ENCODE measurements at regions not wholly inside any gene's neighbourhood (a gene's known extent, or its start where the extent isn't known, plus 50 kb on each side); places are given as distances from the start of the nearest gene placed in this dataset.

- TF ChIP-seq POLR2AphosphoS5 (IDR thresholded peaks at IDR 0.05; ENCODE audit: low read depth) (no peak), CTCF (IDR thresholded peaks at IDR 0.05; ENCODE audit: insufficient read depth, low read length) (no peak), REST (IDR thresholded peaks at IDR 0.05; ENCODE audit: insufficient replicate concordance, low read depth) (no peak), GABPA (IDR thresholded peaks at IDR 0.05; ENCODE audit: low read depth) (no peak)
Measured at GRCh38 chr1:117270679-117271078, 60.0 kb upstream of the VTCN1 start.

All from HL-60 (cell line).